ENCODE measurements at regions not wholly inside any gene's neighbourhood (a gene's known extent, or its start where the extent isn't known, plus 50 kb on each side); places are given as distances from the start of the nearest gene placed in this dataset.

DNA sequence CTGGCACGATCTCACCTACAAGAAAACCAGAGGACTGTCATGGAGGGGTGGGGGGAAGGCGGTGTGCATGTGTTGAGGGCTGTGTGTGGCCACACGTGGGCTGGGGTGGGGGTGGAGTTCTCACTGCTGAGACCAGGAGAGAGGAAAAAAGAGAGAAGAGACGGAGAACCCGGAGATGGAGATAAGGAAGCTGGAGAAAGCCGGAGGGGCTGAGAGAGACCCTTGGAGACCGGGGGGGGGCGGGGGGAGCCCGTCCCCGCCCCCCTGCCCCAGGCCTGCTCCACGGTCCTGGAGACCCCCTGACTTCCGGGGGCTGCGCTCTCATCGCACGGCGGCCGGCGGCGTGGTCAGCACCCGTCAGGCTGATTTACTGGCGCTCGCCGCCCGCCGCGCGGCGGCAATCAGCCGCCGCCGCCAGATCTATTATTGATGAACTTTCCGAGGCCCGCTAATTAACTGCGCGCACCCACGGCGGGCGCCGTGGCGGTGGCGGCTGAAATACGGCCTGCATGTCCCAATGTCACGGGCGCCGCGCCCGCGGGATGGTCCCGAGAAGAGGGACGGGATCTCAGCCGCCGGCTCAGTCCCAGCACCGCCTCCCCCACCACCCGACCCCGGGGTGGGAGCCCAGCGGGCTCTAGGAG lies 187.4 kb downstream of the MN1 start:
- DNase-seq, result no peak

DNA sequence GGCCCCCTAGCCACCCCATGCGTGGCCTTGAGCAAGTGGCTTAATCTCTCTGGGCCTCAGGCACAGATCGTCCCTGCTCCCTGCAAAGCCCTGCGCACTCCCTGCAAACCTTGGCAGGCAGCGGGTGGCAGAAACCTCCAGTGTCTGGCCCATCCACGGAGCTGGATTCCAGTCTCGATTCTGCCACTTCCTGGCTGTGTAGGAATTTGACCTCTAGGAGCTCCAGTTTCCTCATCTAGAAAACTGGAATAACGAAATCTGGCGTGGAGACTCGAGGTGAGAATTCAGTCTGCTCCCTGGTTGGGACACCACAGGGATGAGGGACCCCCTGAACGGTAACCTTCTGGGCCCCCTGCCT lies 186.9 kb downstream of the MN1 start:
- no peak for DNase-seq

GRCh38 chr22:27615408-27615807 lies 186.1 kb downstream of the MN1 start:
- no peak for DNase-seq

- peak; percentile 34 for DNase-seq
Measured at GRCh38 chr22:27616033-27616432, 185.5 kb downstream of the MN1 start.

- DNase-seq, result no peak
Measured at GRCh38 chr22:27617214-27617881, 184.2 kb downstream of the MN1 start.

- no peak for DNase-seq
Measured at GRCh38 chr22:27620367-27621154, 181.0 kb downstream of the MN1 start.

DNA sequence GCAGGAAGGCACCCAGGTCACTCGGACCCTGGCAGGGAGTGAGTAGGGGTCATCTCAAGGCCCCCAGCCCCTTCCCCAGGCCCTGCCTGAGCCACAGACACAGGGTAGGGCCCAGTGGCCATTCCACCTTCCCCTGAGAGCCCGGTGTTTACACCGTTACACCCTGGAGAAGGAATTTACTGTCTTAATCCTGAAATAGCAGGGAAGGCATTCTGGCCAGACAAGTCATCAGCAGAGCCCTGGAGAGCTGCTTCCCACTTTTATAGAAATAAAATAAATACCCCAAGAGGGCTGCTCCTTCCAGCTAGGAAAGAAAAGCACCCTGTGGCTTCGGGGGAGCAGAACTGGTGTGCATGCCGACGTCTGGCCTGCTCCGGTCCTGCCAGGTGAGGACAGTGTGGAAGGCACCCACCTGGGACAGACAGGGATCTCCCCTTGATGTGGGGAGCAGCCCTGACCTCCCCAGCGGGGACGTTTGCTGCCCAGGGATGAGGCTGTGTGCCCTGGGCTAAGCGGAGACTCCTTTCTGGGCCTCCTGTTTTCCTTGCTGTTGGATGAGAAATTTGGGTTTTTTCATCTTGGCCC lies 180.0 kb downstream of the MN1 start:
- peak; percentile 61 for DNase-seq

- DNase-seq, result no peak
Measured at GRCh38 chr22:27624042-27624441, 177.5 kb downstream of the MN1 start.

DNA sequence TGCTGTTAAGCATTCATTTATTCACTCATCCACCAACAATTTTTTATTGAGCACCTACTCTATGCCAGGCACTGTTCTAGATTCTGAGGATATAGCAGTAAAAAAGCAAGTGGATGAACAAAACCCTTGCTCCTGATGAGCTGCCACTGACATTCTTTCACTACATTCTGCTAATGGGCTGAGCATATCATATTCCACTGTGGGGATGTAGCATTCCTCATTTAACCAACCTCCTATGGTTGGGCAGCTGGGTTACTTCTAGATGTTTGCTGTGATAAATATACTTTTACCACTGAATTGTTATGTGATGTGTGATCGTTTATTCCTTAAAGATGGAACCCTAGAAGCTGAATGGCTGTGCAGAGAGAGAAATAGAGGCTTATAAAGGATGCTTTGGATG lies 176.9 kb downstream of the MN1 start:
- peak; percentile 69 for DNase-seq

DNA sequence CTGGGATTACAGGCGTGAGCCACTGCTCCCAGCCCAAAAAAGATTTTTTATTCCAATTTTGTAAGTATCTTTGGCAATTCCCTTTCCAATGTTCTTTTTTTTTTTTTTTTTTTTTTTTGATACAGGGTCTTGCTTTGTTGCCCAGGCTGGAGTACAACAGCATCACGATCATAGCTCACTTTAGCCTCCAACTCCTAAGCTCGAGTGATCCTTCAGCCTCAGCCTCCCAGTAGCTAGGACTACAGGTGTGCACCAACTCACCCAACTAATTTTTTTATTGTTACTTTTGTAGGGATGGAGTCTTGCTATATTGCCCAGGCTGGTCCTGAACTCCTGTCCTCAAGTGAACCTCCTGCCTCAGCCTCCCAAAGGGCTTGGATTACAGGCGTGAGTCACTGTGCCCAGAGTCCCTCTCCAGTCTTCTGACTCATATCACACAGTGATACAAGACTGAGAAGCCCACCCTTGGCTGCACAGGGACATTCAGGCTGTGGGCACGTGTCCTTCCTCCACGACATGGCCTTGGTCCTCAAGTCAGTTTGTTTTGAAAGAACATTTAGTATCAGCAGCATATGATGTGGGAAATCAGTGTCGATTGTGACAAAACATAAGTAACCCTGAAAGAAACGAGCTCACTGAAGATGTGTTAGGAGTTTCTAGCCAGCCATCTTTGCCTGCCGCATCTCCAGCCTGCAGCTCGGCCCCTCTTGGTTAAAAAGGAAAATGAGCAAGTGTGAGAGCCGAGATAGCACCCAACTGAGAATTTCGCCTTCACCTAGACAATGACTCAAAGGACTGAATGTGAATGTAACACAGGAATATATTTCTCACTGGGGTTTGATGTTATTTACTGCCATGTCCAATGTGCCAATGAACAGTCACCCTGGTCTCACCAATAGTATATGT lies 175.5 kb downstream of the MN1 start:
- DNase-seq, result peak; percentile 21

GRCh38 chr22:27626675-27627443 lies 174.7 kb downstream of the MN1 start:
- no peak for DNase-seq

DNA sequence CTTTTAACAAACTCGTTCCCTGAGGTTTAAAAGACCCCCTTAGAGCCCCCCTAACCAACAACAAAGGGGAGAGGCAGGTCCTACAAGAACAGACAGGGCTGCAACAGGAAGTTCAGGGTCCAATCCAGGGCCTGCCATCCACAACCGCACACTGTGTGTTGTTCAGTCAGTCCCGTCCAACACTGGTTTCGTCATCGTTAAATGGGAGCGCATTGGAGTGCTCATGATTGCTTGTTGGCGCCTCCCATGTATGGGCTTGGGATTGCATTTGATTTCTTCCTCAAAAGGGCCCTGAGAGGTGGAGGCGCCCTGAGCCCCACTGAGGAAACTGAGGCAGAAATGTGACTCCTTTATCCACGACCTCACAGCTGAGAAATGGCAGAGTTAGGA lies 174.1 kb downstream of the MN1 start:
- DNase-seq, result no peak

DNA sequence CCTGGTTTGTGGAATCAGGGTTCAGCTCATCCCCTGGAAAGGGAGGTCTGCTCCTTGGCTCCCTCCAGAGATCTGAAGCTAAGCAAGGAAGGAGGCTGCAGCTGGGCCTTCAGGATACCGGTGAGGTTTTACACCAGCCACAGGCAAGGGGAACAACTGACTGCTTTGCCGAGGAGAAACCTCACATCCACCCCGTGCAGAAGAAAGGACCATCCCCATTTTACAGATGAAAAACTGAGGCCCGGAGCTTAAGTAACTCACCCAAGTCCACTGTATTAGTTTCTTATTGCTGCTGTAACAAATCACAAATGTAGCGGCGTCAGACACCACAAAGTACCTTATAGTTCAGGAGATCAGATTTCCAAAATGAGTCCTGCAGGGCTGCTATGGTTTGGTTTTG lies 173.7 kb downstream of the MN1 start:
- DNase-seq, result no peak

DNA sequence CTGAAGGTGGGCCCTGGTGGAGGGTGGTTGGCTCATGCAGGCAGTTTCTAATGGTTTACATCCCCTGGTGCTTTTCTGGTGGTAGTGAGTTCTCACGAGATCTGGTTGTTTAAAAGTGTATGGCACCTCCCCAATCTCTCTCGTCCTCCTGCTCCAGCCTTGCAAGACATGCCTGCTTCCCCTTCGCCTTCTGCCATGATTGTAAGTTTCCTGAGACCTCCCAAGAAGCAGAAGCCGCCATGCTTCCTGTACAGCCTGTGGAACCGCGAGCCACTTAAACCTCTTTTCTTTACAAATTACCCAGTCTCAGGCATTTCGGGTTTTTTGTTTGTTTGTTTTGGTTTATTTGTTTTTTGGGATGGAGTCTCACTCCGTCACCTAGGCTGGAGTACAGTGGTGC lies 173.2 kb downstream of the MN1 start:
- DNase-seq, result no peak

- no peak for DNase-seq
Measured at GRCh38 chr22:27628891-27629631, 172.5 kb downstream of the MN1 start.

GRCh38 chr22:27629908-27630673 lies 171.5 kb downstream of the MN1 start:
- no peak for DNase-seq

GRCh38 chr22:27630754-27631153 lies 170.8 kb downstream of the MN1 start:
- DNase-seq, result no peak

DNA sequence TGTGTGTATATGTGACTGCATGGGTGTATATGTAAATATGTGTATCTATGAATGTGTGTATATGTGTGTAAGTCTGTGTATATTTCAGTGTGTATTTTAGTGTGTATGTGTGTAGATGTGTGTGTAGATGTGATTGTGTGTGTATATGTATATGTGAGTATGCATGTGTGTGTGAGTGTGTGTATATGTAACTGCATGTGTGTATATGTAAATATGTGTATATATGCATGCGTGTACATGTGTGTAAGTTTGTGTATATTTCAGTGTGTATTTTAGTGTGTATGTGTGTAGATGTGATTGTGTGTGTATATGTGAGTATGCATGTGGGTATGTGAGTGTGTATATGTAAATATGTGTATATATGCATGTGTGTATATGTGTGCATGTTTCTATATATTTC lies 169.9 kb downstream of the MN1 start:
- DNase-seq, result no peak

- no peak for DNase-seq
Measured at GRCh38 chr22:27632451-27633295, 168.9 kb downstream of the MN1 start.
